Neural progenitor cell (in vitro differentiated cells): ENCODE measurements at regions not wholly inside any gene's neighbourhood (a gene's known extent, or its start where the extent isn't known, plus 50 kb on each side); places are given as distances from the start of the nearest gene placed in this dataset.

Experiments
- DNase-seq: peaks from one replicate; pipeline ENCODE4 v3.0.0-alpha.2; 2016; ENCODE audit warnings: low spot score
- H2AFZ ChIP-seq: fragments of 200-600 bp; sonication (generic); replicated peaks from 2 replicates; pipeline ENCODE4 v1.6.1; 2016; ENCODE audit warnings: antibody characterized with exemption
- H3F3A ChIP-seq: fragments of 200-600 bp; sonication (generic); 2 replicates; pipeline ENCODE4 v1.6.1; 2016; ENCODE audit warnings: antibody characterized with exemption, low read depth
- H3K27ac ChIP-seq: fragments of 200-600 bp; sonication (generic); 2 replicates; pipeline ENCODE4 v1.5.1; 2016; ENCODE audit warnings: mild to moderate bottlenecking
- H3K27me3 ChIP-seq: fragments of 200-600 bp; sonication (generic); 2 replicates; pipeline ENCODE4 v1.6.1; 2016; ENCODE audit warnings: mild to moderate bottlenecking, moderate library complexity
- H3K36me3 ChIP-seq: fragments of 200-600 bp; sonication (generic); 2 replicates; pipeline ENCODE4 v1.5.1; 2016
- H3K4me1 ChIP-seq: fragments of 200-600 bp; sonication (generic); 2 replicates; pipeline ENCODE4 v1.6.1; 2016; ENCODE audit warnings: mixed run types
- H3K4me2 ChIP-seq: fragments of 200-600 bp; sonication (generic); 2 replicates; pipeline ENCODE4 v1.6.1; 2016
- H3K4me3 ChIP-seq: fragments of 200-600 bp; sonication (generic); 2 replicates; pipeline ENCODE4 v1.5.1; 2016
- H3K79me2 ChIP-seq: fragments of 200-600 bp; sonication (generic); 2 replicates; pipeline ENCODE4 v1.6.1; 2016; ENCODE audit warnings: low read depth
- H3K9ac ChIP-seq: fragments of 200-600 bp; sonication (generic); 2 replicates; pipeline ENCODE4 v1.6.1; 2016
- H3K9me3 ChIP-seq: fragments of 200-600 bp; sonication (generic); 2 replicates; pipeline ENCODE4 v1.5.1; 2016; ENCODE audit warnings: low read depth
- H4K20me1 ChIP-seq: fragments of 200-600 bp; sonication (generic); 2 replicates; pipeline ENCODE4 v1.6.1; 2016; ENCODE audit warnings: low read depth
- H3K27ac Mint-ChIP-seq: 3 replicates; pipeline ENCODE4 v1.8.0; 2021; ENCODE audit warnings: mixed read lengths
- H3K27me3 Mint-ChIP-seq: 2 replicates; pipeline ENCODE4 v1.8.0; 2022; ENCODE audit warnings: low read depth, mild to moderate bottlenecking, inconsistent platforms, moderate library complexity, mixed read lengths; ENCODE audit not compliant: insufficient read depth
- H3K36me3 Mint-ChIP-seq: 3 replicates; pipeline ENCODE4 v1.8.0; 2021; ENCODE audit warnings: mixed read lengths
- H3K4me1 Mint-ChIP-seq: 3 replicates; pipeline ENCODE4 v1.8.0; 2021; ENCODE audit warnings: mixed read lengths
- H3K4me3 Mint-ChIP-seq: 3 replicates; pipeline ENCODE4 v1.8.0; 2021; ENCODE audit warnings: mild to moderate bottlenecking, moderate library complexity, mixed read lengths
- H3K9me3 Mint-ChIP-seq: 3 replicates; pipeline ENCODE4 v1.8.0; 2020; ENCODE audit warnings: mixed read lengths
- CTCF ChIP-seq: fragments of 200-600 bp; sonication (generic); IDR thresholded peaks from 2 replicates; pipeline ENCODE4 v1.5.1; 2017; ENCODE audit warnings: antibody characterized with exemption, mild to moderate bottlenecking
- EZH2 ChIP-seq: fragments of 200-600 bp; sonication (generic); IDR thresholded peaks from 2 replicates; pipeline ENCODE4 v1.6.1; 2017; ENCODE audit warnings: antibody characterized with exemption, mild to moderate bottlenecking, moderate library complexity
- EZH2phosphoT487 ChIP-seq: fragments of 200-600 bp; sonication (generic); IDR thresholded peaks from 2 replicates; pipeline ENCODE4 v1.6.1; 2017; ENCODE audit warnings: antibody characterized with exemption

- H3K27me3 ChIP-seq, result no peaks in the 10 kb centered on the region
- H3K9me3 ChIP-seq, result no peaks in the 10 kb centered on the region
- H3F3A ChIP-seq, result no peaks in the 10 kb centered on the region
- H3K4me3 ChIP-seq, result no peak overlapping the region
- H3K9ac ChIP-seq, result no peak overlapping the region
- Mint-ChIP-seq H3K27me3 (no peaks in the 10 kb centered on the region), H3K27ac (no peak overlapping the region), H3K9me3 (peaks cover 4% of the 10 kb centered on the region), H3K36me3 (no peaks in the 10 kb centered on the region), H3K4me3 (no peak overlapping the region), H3K4me1 (no peaks in the 10 kb centered on the region)
- no peak overlapping the region for H2AFZ ChIP-seq
- H4K20me1 ChIP-seq, result no peaks in the 10 kb centered on the region
- no peaks in the 10 kb centered on the region for H3K36me3 ChIP-seq
- peaks cover 5% of the 10 kb centered on the region for H3K4me1 ChIP-seq
- H3K4me2 ChIP-seq, result no peak overlapping the region
- no peaks in the 10 kb centered on the region for H3K79me2 ChIP-seq
- TF ChIP-seq EZH2phosphoT487 (no peak), EZH2 (no peak), CTCF (no peak)
- no peak overlapping the region for H3K27ac ChIP-seq
- no peak for DNase-seq
These were observed 85.9 kb upstream of the KLHL25 start for GRCh38 chr15:85880501-85881190.

- DNase-seq, result no peak
- TF ChIP-seq EZH2phosphoT487, result no peak
- TF ChIP-seq CTCF, result no peak
- TF ChIP-seq EZH2, result no peak
- peaks cover 4% of the 10 kb centered on the region for H3K4me1 Mint-ChIP-seq
These were observed 91.6 kb upstream of the KLHL25 start for GRCh38 chr15:85886309-85886811.

GRCh38 chr15:85889956-85890619 lies 95.4 kb upstream of the KLHL25 start:
- Histone ChIP-seq H3K36me3 (no peaks in the 10 kb centered on the region), H3K27me3 (no peaks in the 10 kb centered on the region), H3K4me2 (no peak overlapping the region), H3K79me2 (no peaks in the 10 kb centered on the region), H4K20me1 (no peaks in the 10 kb centered on the region), H2AFZ (no peak overlapping the region), H3F3A (no peaks in the 10 kb centered on the region), H3K9me3 (no peaks in the 10 kb centered on the region), H3K27ac (no peak overlapping the region), H3K4me1 (no peaks in the 10 kb centered on the region), H3K9ac (no peak overlapping the region), H3K4me3 (no peak overlapping the region)
- DNase-seq, result no peak
- no peak overlapping the region for H3K4me3 Mint-ChIP-seq
- TF ChIP-seq CTCF, result no peak
- TF ChIP-seq EZH2phosphoT487, result no peak
- no peak for TF ChIP-seq EZH2
- no peaks in the 10 kb centered on the region for H3K9me3 Mint-ChIP-seq
- H3K4me1 Mint-ChIP-seq, result peaks cover 4% of the 10 kb centered on the region
- no peak overlapping the region for H3K27ac Mint-ChIP-seq
- H3K36me3 Mint-ChIP-seq, result no peaks in the 10 kb centered on the region
- H3K27me3 Mint-ChIP-seq, result peaks cover 8% of the 10 kb centered on the region

More at GRCh38 chr15:85886309-85886811, 91.6 kb upstream of the KLHL25 start:
- H4K20me1 ChIP-seq, result no peaks in the 10 kb centered on the region
- H3K27me3 Mint-ChIP-seq, result peaks cover 5% of the 10 kb centered on the region
- H3K9ac ChIP-seq, result no peak overlapping the region
- H3K36me3 ChIP-seq, result no peaks in the 10 kb centered on the region
- no peaks in the 10 kb centered on the region for H3F3A ChIP-seq
- H3K27me3 ChIP-seq, result no peaks in the 10 kb centered on the region
- no peaks in the 10 kb centered on the region for H3K4me1 ChIP-seq
- H3K4me3 ChIP-seq, result no peak overlapping the region
- no peak overlapping the region for H3K27ac Mint-ChIP-seq
- H3K79me2 ChIP-seq, result no peaks in the 10 kb centered on the region
- H3K9me3 ChIP-seq, result no peaks in the 10 kb centered on the region
- no peak overlapping the region for H3K4me2 ChIP-seq
- H3K9me3 Mint-ChIP-seq, result peaks cover 4% of the 10 kb centered on the region
- H3K4me3 Mint-ChIP-seq, result no peak overlapping the region
- H3K27ac ChIP-seq, result no peak overlapping the region
- H2AFZ ChIP-seq, result no peak overlapping the region
- no peaks in the 10 kb centered on the region for H3K36me3 Mint-ChIP-seq
